Stimulated activated CD4-positive, alpha-beta T cell treated with anti-CD3 and anti-CD28 coated beads, Interleukin-4, amount 100 ng/mL, for 1 hour (primary cell): ENCODE measurements at regions not wholly inside any gene's neighbourhood (a gene's known extent, or its start where the extent isn't known, plus 50 kb on each side); places are given as distances from the start of the nearest gene placed in this dataset.
"Not testable (repeated sequence)": the region's sequence is repeated elsewhere in the genome, so short reads cannot be mapped to it uniquely, and the experiment has no call there.

Experiments
- DNase-seq: peaks from one replicate; pipeline ENCODE4 v3.0.0-alpha.2; 2020

DNA sequence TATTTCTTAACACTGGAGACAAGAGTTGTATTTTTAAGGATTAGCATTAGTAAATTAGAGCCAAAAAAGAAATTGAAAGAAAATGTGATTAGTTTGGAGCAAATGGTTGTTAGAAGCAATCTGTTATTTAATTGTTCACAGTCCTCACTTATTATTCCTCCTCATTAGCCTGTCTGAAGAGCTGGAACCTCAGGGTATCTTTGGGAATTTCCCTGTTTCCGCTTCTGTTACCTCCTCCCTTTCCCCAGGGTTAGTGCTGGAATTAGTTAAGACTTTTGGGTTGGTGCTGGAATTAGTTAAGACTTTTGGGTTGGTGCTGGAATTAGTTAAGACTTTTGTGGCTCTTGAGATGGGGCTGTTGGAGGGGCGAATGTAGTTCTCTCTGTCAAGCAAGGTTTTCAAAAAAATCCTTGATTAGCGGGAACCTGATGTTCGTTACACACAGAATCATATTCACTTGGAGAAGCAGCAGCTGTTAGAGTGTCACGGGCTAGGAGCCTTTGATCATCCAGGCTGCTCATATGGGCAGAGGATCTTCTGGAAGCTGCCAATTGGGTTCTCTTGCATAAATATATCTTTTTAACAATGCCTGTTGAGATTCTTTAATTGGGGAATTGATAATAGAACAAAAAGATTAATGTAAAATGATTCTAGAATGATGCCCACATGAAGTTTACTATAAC, 251.0 kb upstream of the NPSR1 start:
- no peak for DNase-seq

DNA sequence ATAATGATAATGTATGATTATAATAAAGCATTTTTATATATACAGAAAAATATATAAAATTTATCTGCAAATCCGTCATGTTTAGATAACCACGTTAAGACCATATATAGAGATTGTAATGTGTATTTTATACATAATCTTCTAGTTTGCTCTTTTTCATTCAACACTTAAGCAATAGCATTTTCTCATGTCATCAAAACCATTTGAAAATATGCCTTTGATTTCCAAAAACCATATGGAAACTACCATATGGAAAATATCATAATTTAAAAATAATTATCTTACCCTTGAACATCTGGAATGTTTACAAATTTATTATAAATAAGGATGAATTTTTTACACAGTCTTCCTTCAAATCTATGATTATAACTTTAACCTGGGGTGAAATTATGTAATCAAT, 250.4 kb upstream of the NPSR1 start:
- no peak for DNase-seq

DNA sequence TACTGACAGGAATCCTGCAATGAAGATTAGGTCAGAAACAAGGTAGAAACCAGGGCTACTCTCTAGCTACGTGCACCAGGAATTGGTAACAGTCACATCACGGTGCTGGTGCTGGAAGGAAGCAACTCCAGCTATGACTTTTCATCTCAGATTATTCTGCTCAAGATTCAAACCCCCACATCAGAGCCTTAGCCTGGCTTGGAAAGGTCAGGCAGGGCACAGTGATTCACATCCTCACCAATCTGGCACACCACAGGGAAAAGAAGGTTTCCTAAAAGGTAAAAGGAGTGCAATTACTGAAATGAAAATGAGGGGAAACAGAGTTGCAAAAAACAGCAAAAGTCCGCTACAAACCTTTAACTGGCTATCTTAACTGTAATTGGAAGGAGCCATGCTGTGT, 240.2 kb upstream of the NPSR1 start:
- no peak for DNase-seq

DNA sequence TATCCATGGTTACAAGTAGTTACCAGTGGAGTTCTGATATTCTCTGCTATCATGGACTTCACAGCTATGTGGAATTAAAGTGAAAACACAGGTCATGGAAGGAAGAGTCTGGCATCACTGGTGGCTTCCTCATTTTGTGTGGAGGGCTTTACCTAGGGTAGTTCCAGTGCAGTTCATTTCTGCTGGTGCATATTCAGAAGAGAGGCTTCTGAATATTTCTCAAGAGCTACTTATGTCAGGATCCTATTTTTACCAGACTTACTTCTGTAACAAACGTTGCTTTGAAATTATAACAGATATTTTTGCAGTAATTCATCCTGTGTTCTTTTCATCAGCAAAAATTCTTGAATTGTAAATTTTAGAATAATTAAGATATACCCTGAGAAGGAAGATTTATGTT, 236.5 kb upstream of the NPSR1 start:
- DNase-seq: no peak

GRCh38 chr7:34425194-34425593, 232.8 kb upstream of the NPSR1 start:
- DNase-seq: no peak

GRCh38 chr7:34425631-34426384, 232.2 kb upstream of the NPSR1 start:
- DNase-seq: no peak

DNA sequence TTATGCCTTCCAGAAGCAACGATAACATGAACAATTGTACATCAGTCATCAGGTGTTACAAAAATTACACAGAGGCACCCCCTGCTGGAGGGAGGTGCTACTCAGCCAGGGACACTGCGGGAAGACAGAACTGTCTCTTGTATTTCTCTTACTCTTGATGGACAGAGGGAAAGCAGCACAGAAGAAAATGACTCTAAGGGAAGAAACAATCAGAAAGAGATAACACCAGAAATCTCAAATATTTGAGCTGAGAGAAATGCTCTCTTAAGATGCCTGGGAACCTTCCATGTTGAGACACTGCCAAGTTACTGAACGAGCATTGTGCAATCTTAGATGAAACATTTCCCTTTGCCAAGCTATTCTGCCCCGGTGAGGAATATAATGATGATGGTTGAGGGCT, 227.6 kb upstream of the NPSR1 start:
- DNase-seq: no peak

DNA sequence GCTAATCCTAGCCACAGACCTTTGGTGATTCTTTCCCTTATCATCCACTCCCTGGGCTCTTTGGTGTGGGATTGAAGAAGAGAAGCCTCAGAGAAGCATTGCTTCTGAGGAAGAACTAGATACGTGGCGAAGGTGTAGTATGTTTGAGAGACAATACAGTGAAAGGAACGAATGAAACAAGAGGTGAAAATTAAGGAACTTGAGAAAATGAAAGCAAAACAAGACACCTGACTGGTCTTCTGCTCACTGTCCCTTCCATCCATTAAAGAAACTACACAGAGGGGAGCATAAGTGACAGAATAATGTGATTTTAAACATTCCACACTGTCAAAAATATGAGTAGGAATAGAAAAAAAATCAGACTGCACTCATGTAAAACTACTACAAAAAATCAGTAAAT, 219.6 kb upstream of the NPSR1 start:
- DNase-seq: no peak

GRCh38 chr7:34445653-34446052, 212.4 kb upstream of the NPSR1 start:
- no peak for DNase-seq

DNA sequence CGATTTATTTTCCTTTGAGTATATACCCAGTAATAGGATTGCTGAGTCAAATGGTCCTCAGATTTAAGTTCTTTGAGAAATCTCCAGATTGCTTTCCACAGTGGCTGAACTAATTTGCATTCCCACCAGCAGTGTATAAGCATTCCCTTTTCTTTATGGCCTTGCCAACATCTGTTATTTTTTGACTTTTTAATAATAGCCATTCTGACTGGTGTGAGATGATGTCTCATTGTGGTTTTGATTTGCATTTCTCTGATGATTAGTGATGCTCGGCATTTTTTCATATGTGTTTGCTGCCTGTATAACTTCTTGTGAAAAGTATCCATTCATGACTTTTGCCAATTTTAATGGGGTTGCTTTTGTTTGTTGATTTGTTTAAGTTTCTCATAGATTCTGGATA, 209.5 kb upstream of the NPSR1 start:
- DNase-seq: not testable (repeated sequence)

DNA sequence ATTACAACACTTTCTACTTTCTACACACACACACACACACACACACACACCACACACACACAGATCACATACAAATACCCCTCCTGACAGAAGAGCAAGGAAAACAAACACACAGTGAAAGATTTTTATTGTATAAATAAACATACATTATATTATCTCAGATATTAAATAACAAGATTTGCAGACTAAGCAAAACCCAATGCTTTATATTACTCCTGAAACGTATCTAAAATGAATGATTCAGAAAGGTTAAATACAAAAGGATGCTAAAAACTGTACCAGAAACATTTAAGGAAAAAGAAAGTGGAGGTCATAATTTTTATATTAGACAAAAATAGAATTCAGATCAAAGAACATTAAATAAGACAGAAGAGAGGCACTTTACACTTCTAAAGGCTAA, 208.3 kb upstream of the NPSR1 start:
- no peak for DNase-seq

GRCh38 chr7:34451183-34451582, 206.8 kb upstream of the NPSR1 start:
- DNase-seq: no peak

DNA sequence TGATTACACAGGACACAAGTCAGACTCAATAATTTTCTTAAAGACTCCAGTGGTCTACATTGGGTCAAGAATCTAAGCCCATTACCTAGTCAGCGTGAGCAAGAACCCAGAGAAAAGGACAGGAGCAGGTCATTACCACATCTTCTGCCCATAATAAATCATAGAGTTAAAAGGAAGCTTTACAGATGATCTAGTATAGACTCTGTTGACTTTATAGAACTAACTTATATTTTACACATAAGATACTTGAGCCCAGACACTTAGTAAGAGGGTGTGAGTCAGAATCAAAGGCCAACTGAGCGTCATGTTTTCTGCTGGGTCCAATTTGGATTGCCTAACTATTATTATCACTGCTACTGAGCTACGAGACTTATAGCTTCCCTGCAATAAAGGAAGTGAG, 206.1 kb upstream of the NPSR1 start:
- DNase-seq: no peak

GRCh38 chr7:34452363-34452762, 205.7 kb upstream of the NPSR1 start:
- DNase-seq: no peak

DNA sequence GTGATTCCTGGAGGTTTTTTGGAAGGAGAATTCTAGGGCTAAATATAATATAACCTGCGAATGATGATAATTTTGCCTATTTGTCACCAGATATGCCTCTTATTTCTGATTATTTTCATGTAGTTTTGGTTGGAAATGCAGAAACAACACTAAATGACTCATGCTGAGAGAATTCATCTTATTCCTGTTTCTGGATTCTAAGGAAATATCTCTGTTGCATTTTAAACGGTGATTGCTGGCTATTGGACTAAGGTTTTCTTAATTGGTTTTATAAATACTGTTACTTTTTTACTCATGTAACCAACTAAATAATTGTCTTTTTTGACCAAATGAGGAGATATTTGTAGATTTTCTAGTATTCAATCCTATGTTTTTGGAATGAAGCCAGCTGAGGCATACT, 204.9 kb upstream of the NPSR1 start:
- DNase-seq: no peak

DNA sequence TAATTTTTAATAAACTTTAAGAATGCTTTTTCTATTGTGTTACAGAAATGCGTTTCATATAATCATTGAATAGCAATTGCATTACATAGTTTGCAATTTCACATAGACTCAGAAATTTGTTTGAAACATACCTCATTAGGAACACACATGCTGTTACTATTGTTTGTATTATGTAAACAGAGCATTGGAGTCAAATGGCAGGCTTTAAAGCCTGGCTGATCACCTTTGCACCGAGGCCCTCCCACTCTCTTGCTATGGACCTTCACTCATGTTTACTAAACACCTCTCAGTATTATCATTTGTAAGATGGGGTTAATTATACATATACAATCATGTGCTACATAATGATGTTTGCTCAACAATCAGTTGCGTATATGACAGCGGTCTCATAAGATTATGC, 203.6 kb upstream of the NPSR1 start:
- DNase-seq: no peak

GRCh38 chr7:34457329-34457728, 200.7 kb upstream of the NPSR1 start:
- no peak for DNase-seq

GRCh38 chr7:34463830-34464229, 194.2 kb upstream of the NPSR1 start:
- DNase-seq: no peak

- DNase-seq: no peak
Observed at GRCh38 chr7:34471844-34472243, 186.2 kb upstream of the NPSR1 start.

- no peak for DNase-seq
Observed at GRCh38 chr7:34486371-34486770, 171.6 kb upstream of the NPSR1 start.

DNA sequence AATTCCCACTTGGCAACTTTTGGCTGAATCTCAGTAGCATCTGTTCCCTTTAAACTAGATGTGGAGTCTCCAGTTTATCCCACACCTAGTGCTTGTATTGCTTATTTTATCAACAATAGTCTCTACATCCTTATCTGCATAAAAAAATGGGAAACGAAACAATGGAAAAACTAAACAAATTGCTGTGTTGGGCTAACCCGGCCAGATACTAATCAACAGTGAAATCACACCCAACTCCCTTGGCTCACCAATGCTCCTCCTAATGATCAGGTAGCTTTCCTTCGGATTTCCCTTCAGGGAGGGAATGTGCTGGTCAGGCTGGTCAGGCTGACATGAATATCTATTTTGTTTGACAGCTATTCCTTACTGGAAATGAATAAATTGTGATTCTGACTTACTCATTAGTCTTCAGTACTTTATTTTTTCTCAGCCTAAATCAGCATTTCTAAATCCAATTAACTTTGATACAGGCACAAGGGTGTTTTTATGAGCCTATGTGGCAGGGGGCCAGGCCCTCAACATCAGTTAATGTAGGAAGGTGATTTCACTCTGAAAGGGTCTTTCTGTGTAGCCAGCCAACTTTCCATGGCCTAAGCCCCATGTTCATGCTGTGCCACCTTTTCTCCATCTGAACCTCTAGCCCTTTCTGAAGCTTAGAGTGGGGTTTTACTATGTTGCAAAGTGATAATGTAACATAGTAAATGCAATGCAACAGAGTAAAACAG, 170.5 kb upstream of the NPSR1 start:
- DNase-seq: no peak

DNA sequence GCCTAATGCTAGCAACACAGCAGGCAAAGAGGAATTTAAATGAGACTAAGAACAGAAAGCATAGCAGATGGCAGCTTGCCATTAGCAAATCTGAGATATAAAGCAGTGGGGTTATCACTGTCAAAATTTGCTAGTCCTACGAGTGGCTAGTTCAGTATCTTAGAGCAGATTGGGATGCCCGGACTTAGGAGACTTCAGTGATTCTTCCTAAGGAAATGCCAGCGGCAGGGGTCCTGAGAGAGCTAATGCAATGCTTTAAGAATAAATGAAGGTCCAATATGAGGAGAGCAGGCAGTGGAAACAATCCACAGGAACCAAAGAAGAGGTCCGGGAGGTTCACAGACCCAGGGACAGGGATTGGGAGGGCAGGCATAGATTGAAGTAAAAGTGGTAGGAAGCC, 169.3 kb upstream of the NPSR1 start:
- DNase-seq: no peak

- DNase-seq: no peak
Observed at GRCh38 chr7:34491899-34492298, 166.1 kb upstream of the NPSR1 start.

DNA sequence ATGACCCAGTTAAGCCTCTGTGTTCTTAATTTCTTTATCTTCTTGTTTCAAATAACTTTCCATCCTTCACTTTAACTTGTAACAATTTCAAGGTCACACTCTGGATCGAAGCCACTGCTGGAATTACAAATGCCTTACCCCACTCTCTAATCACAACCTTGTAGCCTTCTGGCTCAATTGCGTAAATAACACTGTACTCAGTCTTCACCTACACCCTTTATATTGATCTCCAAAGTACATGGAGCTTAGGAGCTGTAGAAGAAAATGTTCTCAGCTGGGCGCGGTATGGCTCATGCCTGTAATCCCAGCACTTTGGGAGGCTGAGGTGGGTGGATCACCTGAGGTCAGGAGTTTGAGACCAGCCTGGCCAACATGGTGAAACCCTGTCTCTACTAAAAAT, 164.3 kb upstream of the NPSR1 start:
- no peak for DNase-seq
